GM12865 (cell line): ENCODE measurements at regions not wholly inside any gene's neighbourhood (a gene's known extent, or its start where the extent isn't known, plus 50 kb on each side); places are given as distances from the start of the nearest gene placed in this dataset.

Experiments
- DNase-seq: peaks from one replicate; pipeline ENCODE4 v3.0.0; 2010; ENCODE audit warnings: low read depth
- H3K4me3 ChIP-seq: 2 replicates; pipeline ENCODE4 v1.5.1; 2011; ENCODE audit warnings: mild to moderate bottlenecking, low read depth, low read length, control low read depth
- TF ChIP-seq, protein P1 (sequence below): IDR thresholded peaks from 2 replicates; pipeline ENCODE4 v1.5.1; 2011; ENCODE audit warnings: low read length, control low read depth, low read depth, inconsistent platforms; ENCODE audit not compliant: insufficient read depth; ENCODE audit errors: missing control alignments

DNA sequence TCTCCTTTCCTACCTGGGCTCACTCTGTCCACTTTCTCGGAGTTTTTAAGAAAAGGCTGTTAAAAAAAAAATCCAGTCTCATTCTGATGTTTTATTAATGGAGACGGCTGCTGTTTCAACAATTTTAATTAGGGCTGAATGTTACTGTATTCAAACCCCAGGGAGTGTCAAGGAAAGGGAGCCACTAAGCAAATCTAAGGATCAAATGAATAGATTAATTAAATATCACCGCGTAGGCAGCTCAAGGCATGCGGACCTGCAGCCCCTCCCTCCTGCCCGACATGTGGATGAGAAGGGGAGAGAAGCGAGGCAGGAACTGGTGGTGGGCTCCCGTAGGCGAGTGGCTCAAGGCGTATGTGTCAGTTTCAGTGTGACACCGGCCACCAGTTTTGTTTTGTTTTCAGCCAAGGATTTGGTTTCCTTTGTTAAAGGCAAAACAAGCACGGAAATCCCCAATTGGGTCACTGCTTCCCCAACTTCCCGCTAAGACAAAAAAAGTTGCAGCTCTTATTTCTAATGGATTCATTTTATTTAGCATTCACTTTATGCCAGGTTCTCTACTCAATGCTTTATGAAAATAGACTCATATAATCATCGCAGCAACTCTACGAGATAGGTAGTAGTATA lies 110.6 kb downstream of the GP2 start:
- H3K4me3 ChIP-seq = no peak overlapping the region
- TF ChIP-seq, protein P1, sequence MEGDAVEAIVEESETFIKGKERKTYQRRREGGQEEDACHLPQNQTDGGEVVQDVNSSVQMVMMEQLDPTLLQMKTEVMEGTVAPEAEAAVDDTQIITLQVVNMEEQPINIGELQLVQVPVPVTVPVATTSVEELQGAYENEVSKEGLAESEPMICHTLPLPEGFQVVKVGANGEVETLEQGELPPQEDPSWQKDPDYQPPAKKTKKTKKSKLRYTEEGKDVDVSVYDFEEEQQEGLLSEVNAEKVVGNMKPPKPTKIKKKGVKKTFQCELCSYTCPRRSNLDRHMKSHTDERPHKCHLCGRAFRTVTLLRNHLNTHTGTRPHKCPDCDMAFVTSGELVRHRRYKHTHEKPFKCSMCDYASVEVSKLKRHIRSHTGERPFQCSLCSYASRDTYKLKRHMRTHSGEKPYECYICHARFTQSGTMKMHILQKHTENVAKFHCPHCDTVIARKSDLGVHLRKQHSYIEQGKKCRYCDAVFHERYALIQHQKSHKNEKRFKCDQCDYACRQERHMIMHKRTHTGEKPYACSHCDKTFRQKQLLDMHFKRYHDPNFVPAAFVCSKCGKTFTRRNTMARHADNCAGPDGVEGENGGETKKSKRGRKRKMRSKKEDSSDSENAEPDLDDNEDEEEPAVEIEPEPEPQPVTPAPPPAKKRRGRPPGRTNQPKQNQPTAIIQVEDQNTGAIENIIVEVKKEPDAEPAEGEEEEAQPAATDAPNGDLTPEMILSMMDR = no peak
- peak; percentile 64 for DNase-seq

- no peak for DNase-seq
- TF ChIP-seq, protein P1 = no peak
- no peak overlapping the region for H3K4me3 ChIP-seq
Measured at GRCh38 chr16:20214401-20214800, 112.9 kb downstream of the GP2 start.

DNA sequence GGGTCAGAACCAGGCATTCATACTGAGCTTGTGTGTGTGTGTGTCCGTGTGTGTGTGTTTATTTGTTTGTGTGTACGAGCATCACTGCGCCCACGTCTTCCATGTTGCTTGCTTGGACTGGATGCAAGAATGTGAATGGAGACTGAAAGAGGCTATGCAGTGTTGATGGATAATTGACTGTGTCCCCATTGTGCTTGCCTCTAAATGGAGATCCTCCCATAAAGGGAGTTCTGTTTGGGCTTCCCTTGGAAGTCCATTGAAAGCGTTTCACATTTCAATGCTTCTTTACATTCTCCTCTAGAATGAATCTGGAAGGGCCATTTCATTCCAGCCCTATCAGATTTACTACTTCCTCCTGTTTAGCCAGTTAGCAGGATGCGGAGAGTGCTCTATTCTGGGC lies 124.0 kb downstream of the GP2 start:
- no peak overlapping the region for H3K4me3 ChIP-seq
- TF ChIP-seq, protein P1 = no peak
- DNase-seq = no peak

DNA sequence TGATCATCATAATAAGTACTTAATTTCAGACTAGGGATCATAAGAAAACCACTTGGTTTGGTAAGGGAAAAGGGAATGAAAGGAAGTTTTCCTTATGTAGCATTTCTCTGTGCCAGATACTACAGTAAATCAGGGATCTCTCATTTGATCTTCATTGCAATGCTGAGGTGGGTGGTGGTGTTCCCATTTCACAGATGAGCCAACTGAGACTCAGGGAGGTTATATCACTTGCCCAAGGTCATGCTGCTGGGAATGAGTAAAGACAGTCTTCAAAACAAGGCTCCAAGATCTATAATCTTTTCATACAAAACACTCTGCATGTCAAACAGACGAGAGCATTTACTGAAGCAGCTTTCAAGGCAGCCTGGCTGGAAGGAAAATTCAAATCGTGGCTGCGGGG lies 124.6 kb downstream of the GP2 start:
- no peak overlapping the region for H3K4me3 ChIP-seq
- TF ChIP-seq, protein P1 = no peak
- DNase-seq = no peak

DNA sequence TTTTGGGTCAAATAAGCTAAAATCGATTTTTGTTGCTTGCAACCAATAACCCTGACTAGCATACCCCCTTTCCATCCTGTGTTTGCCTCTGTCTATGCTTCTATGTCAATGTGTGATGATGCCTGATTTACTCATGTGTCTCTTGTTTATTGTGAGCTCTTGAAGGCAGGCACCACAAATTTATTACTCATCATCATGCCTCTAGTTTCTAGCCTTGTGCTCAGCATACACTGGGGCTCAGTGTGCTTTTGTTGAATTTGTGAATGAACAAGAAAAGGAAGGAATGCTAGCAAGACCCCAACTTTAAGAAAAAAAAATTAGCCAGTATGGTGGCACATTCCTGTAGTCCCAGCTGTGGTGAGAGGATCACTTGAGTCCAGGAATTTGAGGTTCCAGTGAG lies 119.1 kb upstream of the GPR139 start:
- TF ChIP-seq, protein P1 = no peak
- DNase-seq = no peak
- no peak overlapping the region for H3K4me3 ChIP-seq

- H3K4me3 ChIP-seq = no peak overlapping the region
- no peak for DNase-seq
- TF ChIP-seq, protein P1 = no peak
Measured at GRCh38 chr16:20191566-20191965, 117.9 kb upstream of the GPR139 start.

DNA sequence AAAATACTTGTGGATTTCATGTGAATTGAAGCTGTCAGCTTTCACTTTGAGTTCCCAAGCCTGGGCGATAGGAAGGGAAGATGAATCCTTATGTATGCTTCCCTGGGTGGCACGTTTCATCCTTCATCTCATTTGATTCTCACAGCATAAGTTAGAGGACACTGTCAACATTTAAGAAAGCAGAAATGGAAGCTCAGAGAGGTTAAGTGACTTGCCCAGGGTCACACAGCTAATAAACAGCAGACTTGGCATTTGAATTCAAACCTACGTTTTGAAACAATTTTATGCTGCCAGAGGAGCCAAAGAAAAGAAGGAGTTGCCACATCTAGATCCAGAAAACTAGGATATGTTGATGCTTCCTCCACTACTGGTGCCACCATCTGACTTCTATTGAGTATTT lies 108.3 kb upstream of the GPR139 start:
- no peak for DNase-seq
- TF ChIP-seq, protein P1 = no peak
- H3K4me3 ChIP-seq = no peak overlapping the region
